Kidney (tissue), 13 donors: ENCODE measurements at regions not wholly inside any gene's neighbourhood (a gene's known extent, or its start where the extent isn't known, plus 50 kb on each side); places are given as distances from the start of the nearest gene placed in this dataset.

ENCODE experiments used
- DNase-seq, 5 donors: peaks; one replicate each; pipeline ENCODE4 v3.0.0-alpha.2; 2013 to 2020
- FAIRE-seq: peaks from 2 replicates; lab custom pipeline; 2012; peaks lifted over from hg19 to GRCh38; lab: Jason Lieb, UNC
- H3K27ac ChIP-seq, 2 donors: one replicate each; pipeline ENCODE4 v1.7.0; 2013; ENCODE audit warnings: low read depth in 2 of 2, low read length in 2 of 2, inconsistent platforms in 1 of 2
- H3K27me3 ChIP-seq: one replicate; pipeline ENCODE4 v1.7.1; 2013; ENCODE audit warnings: low read length, inconsistent platforms; ENCODE audit not compliant: control insufficient read depth, insufficient read depth
- H3K36me3 ChIP-seq, 3 donors: one replicate each; pipeline versions ENCODE4 v1.7.0 to v1.7.1; 2013; ENCODE audit warnings: low read length in 3 of 3, control low read depth in 1 of 3, inconsistent platforms in 1 of 3; ENCODE audit not compliant: insufficient read depth in 3 of 3, control insufficient read depth in 2 of 3
- H3K4me1 ChIP-seq, 3 donors: one replicate each; pipeline versions ENCODE4 v1.7.0 to v1.7.1; 2013; ENCODE audit warnings: low read length in 3 of 3, inconsistent platforms in 1 of 3, low read depth in 1 of 3; ENCODE audit not compliant: control insufficient read depth in 2 of 3, insufficient read depth in 2 of 3
- H3K4me3 ChIP-seq, 3 donors: one replicate each; pipeline versions ENCODE4 v1.7.0 to v1.8.1; 2013; ENCODE audit warnings: low read length in 3 of 3, control low read depth in 1 of 3, inconsistent platforms in 1 of 3
- H3K9ac ChIP-seq, 3 donors: one replicate each; pipeline versions ENCODE4 v1.7.0 to v1.7.1; 2013; ENCODE audit warnings: low read length in 3 of 3, control low read depth in 1 of 3, inconsistent platforms in 1 of 3
- H3K9me3 ChIP-seq, 3 donors: one replicate each; pipeline versions ENCODE4 v1.7.0 to v1.7.1; 2013; ENCODE audit warnings: low read length in 3 of 3, control low read depth in 1 of 3, inconsistent platforms in 1 of 3; ENCODE audit not compliant: control insufficient read depth in 2 of 3, insufficient read depth in 1 of 3
- CTCF ChIP-seq: IDR thresholded peaks from 3 replicates; pipeline ENCODE4 v1.5.1; 2012; ENCODE audit warnings: mild to moderate bottlenecking, moderate library complexity, borderline replicate concordance; ENCODE audit not compliant: insufficient read depth; ENCODE audit errors: extremely low read depth
- intact Hi-C: fragments of 100-400 bp; cut with DNase I; formaldehyde crosslinking; loops from one replicate; pipeline ENCODE4 v1.11.1; 2022
- donor health status: control.
- donor health status: control.
- donor health status: control.
- donor health status: control.
- donor health status: control.
- donor health status: DM: yes; HTN: yes; CAD: no.
- donor health status: Normal renal cell carcinoma (clear cell type).

GRCh38 chr15:50857763-50858162, 50.7 kb upstream of the AP4E1 start:
- intact Hi-C loops = no loop called here
- DNase-seq = peak in 3 of 5 donors; percentile 27 to 77 (median 75)
- Histone ChIP-seq H3K27ac (no peak overlapping the region), H3K9ac (no peak overlapping the region), H3K9me3 (no peaks in the 10 kb centered on the region), H3K36me3 (no peaks in the 10 kb centered on the region), H3K4me1 (peaks cover 0 to 3% (median 0%) of the 10 kb centered on the region in 3 donors), H3K27me3 (no peaks in the 10 kb centered on the region), H3K4me3 (no peak overlapping the region)
- no peak for TF ChIP-seq CTCF
- FAIRE-seq = no peak

GRCh38 chr15:50854601-50855490, 53.6 kb upstream of the AP4E1 start:
- H3K27me3 ChIP-seq = no peaks in the 10 kb centered on the region
- no peak overlapping the region for H3K9ac ChIP-seq
- peaks cover 0 to 3% (median 0%) of the 10 kb centered on the region in 3 donors for H3K4me1 ChIP-seq
- DNase-seq (no peak), FAIRE-seq (no peak)
- intact Hi-C loops = no loop called here
- TF ChIP-seq CTCF = no peak
- H3K36me3 ChIP-seq = no peaks in the 10 kb centered on the region
- H3K27ac ChIP-seq = no peak overlapping the region
- no peaks in the 10 kb centered on the region for H3K9me3 ChIP-seq
- H3K4me3 ChIP-seq = no peak overlapping the region

GRCh38 chr15:50850003-50850402, 58.5 kb upstream of the AP4E1 start:
- H3K9ac ChIP-seq = no peak overlapping the region
- intact Hi-C loops = no loop called here

More at GRCh38 chr15:50850003-50850402, 58.5 kb upstream of the AP4E1 start:
- Histone ChIP-seq H3K4me3 (no peak overlapping the region), H3K4me1 (no peaks in the 10 kb centered on the region), H3K9me3 (no peaks in the 10 kb centered on the region), H3K36me3 (no peaks in the 10 kb centered on the region), H3K27me3 (no peaks in the 10 kb centered on the region), H3K27ac (no peak overlapping the region)
- no peak for TF ChIP-seq CTCF
- FAIRE-seq = no peak
- DNase-seq = no peak
